ENCODE measurements at regions not wholly inside any gene's neighbourhood (a gene's known extent, or its start where the extent isn't known, plus 50 kb on each side); places are given as distances from the start of the nearest gene placed in this dataset.
"Not testable (repeated sequence)": the region's sequence is repeated elsewhere in the genome, so short reads cannot be mapped to it uniquely, and the experiment has no call there.

DNA sequence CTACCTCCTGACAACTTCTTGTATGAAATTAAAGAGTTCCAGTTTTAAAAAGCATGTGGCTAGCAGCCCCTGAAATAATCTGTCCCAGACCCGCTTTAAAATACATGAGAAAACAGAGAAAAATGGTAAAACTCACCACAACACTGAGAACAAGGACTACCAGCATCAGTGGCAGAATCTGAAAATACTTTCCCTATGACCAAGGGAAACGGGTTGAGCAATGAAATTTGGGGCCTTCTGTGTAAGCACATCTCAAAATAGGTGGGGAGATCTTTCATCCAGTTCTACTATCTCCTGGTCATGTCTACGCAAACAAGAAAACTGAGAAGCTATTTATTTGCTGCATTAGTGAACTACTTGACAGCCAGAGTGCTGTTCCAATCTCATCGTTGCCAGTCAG is 172.3 kb downstream of the LNPK start:
- no peak for DNase-seq (ENCODE audit: low read depth in 2 of 2)

DNA sequence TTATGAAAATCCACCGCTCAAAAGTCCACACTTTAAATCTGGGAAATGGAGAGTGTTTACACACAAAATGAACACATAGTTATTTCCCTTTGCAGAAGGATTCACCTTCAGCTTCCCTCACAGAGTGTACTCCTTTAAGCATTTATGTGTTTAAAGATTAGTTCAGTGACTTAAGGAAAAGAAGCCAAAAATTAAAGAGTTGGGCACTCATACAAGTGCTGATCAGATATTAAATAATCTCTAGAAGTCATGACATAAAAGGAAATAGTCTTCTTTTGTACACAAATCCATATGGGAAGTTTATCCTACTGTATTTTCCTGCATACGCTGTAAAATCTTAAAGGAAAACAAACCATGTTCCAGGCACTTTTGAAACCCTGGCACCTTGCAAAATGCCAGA is 174.2 kb downstream of the LNPK start:
- DNase-seq (ENCODE audit: low read depth in 2 of 2), result no peak

DNA sequence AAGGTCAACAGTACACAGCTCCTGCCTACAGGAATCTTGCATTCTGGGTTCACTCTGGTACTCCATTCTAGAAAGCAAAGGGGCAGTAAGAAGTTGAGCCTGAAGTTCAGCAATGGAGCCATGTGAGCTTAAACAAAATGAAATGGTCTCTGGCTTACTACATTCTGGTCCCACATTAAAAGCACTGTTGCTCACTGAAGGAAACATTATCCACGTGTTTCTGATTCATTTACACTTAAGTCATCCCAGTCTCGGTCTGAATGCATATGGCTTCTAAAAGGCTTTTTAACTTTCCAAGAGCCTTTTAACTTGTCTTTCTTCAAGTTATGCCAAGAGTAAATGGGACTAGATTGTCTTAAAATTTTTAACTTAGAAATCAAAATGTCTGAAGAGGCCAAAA is 177.8 kb downstream of the LNPK start:
- DNase-seq (ENCODE audit: low read depth in 2 of 2), result no peak

DNA sequence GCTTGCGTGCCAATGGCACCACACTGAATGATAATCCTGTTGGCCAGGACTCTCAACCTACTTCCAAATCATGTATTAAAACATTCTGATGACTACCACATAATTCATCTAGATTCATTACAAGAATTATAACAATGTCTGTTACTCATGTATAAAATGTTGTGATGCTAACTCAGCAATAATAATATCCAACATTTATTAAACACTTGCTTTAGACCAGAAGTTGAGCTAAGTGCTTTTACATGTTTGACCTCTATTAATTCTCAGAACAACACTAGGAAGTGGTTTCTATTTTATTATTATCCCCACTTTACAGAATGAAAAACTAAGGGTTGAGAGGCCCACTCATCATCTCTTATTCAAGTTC is 178.4 kb downstream of the LNPK start:
- DNase-seq (ENCODE audit: low read depth in 2 of 2), result no peak

DNA sequence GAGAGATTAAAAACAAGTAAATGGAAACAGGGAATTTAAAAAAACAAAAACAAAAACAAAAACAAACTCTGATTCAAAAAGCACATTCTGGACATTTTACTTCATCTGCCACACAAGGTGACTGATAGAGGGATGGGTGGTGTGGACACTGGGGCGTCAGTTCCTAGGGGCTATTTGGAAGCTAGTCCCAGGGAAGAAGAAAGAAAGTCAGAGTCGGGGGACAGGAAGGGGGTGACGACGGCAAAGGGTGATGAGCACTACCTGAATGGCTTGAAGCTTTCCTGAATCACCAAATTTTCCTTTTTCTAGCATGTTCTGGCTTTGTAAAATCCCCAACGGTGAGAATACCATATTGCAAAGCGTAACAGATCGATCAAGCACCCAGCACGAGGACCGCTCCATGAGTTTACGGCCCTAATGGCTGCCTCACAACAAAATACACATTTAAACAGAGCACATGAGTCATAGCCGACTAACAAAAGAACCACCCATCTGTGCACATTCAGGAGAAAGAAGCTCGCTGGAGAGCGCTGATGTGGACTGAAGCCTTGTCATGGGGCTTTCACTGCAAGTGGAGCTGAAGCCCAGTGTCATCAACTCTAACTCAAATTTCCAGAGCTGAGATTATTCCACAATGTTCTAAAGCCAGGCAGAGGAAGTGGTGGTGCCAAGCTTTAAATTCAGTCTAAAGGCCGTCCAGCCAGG is 178.9 kb downstream of the LNPK start:
- DNase-seq (ENCODE audit: low read depth in 2 of 2), result no peak

DNA sequence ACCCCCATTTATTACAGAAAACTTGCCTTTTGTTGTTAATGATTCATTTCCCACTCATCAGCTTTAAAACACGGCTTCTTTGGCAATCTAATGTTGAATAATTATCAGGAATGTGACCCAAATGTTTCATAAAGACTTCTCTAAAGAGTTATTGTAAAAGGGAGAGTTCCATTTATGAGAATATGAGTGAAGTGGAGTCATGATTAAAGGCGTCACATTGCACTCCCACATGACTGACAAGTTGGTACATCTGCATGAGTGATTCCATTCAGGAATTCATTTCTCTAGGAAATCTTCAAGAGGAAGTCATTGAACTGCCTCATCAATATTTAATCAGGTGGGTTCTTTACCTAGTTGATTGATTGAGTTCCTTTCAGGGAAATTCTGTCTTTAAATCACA is 184.8 kb downstream of the LNPK start:
- no peak for DNase-seq (ENCODE audit: low read depth in 2 of 2)

DNA sequence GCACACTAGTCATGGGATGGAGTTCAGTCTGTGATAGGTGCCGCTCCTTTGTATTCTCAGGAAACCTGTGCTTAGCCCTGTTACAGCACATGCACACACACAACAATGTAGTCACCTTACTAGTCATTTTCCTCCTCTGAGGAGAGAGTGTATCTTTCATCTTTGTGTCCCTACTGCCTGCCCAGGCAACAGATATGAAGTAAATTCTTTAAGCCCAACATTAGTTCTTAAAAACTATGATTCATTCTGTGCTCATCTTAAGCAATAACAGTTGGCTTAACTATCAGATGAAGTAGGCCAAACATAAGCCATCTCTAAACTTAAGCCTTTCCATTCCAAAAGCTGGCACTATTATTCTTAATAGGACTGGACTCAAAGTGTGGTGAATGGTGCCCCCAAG is 186.5 kb downstream of the LNPK start:
- no peak for DNase-seq (ENCODE audit: low read depth in 2 of 2)

DNA sequence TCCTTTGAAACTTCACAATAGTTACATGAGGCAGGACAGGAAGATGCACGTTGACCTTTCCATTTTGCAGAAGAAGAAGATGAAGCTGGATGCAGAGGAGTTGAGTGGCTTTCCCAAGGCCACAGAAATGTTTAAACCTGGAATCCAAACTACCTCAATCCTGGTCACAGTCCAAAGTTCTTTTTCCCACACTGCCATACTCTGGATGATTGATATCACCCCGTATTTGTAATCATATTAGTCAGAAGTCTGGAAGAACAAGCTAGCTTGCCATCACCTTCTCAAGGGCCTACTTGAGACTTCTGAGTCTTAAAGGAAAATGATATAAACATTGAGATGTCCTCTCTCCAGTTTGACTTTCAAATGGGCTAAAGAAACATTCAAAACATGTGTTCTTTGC is 190.1 kb downstream of the LNPK start:
- DNase-seq (ENCODE audit: low read depth in 2 of 2), result no peak

DNA sequence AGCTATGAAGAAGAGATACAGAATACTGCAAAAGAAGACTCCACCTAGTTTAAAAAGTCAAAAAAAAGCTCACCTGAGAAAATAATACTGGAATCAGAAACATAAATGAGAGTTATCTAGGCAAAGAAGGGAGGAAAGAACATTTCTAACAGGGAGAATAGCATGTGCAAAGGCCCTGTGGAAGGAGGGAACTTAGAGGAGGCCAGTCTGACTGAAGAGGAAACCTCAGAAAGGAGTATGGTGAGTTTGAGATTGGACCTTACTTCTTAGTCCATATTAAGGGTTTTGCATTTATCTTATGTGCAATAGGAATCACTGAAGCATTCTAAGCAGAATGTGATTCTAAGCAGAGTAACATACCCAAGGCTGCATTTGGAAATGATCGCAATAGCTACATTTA is 193.2 kb downstream of the LNPK start:
- no peak for DNase-seq (ENCODE audit: low read depth in 2 of 2)

DNA sequence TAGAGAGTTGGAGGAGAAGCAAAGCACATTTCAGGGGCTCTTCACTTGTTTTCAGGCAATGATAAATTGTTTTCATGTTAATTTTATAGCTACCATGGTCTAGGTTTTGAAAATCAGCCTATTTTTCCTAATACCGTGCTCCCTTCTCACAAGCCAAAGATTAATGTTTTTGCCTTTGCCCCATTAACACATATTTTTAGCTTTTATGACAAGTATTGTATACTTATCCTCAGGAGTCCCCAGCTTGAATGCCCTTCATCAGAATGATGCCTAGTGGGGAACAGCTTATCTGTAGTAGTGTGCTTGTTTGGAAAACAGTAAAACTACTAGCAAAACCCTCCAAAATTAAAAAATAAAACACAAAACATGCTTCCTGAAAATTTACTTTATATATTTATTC is 194.0 kb downstream of the LNPK start:
- no peak for DNase-seq (ENCODE audit: low read depth in 2 of 2)

DNA sequence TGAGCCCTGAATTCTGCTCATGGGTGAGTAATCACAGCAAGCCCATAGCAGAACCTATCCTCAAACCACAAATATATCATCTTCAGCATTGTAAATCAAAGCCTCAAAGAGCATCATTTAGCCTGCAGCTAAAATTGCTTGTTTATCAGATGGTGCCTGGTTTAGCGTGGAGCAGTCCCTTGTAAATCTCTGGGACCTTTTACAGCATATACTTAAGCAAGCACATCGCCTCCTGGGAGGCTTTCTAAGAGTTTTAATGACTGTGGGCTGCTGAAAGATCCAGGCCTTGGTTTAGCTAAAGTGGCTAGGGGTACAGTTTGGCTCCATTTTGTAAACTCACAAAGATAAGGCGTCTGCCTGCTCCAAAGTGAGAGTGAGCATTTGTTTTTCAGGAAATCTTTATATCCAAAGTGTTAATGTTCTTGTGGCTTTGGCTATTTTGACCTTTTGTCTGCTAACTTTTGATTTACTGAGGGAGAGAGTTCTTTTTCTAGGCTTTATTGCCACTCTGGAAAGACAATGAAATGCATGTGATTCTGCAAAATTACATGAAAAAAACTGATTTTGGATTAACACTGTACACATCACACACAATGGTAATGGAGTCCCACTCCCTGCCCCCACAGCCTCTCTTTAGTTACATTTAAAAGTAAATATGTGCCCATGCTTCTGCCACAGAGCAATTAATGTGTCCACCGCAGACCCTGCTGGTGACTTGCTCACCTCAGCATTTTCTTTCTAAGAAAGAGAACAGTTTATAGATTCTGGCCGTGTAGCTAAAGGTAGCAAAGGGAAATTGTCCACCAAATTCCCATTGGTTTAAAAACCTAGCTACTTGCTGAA is 194.8 kb downstream of the LNPK start:
- no peak for DNase-seq (ENCODE audit: low read depth in 2 of 2)

DNA sequence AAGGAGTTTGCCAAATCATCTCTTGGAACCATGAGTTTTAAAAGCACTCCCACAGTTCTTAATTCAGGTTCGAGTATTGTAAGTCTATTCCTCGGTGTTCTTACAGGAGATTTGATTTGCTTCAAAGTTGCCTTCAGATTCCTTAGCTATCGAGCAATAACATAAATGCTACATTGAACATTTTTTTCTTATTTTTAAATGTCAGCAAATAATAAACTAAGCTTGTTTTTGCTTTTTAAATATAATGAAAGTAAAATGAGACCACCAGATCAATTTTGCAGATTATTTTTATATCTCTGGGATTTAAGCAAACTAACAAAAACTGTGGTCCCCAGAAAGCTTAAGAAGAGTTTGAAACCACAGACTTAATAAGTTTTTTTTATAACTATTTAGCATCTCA is 195.5 kb downstream of the LNPK start:
- DNase-seq (ENCODE audit: low read depth in 2 of 2), result no peak

DNA sequence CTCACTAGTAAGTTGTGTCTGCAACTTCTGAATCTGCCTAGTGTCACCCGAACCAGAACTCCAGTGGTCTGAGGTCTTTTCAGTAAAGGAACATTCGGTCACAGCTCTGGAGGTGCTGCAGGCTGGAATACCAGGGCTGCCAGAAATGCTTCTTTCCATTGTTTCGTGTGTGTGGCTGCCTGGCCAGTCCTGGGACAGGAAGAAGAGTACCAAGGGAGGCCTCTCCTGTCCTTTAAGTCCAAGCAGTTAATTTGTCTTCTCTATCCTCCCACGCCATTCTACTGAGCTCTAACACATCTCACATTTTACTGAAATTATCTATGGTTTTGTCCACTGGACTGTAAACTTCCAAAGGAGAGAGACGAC is 196.0 kb downstream of the LNPK start:
- no peak for DNase-seq (ENCODE audit: low read depth in 2 of 2)

DNA sequence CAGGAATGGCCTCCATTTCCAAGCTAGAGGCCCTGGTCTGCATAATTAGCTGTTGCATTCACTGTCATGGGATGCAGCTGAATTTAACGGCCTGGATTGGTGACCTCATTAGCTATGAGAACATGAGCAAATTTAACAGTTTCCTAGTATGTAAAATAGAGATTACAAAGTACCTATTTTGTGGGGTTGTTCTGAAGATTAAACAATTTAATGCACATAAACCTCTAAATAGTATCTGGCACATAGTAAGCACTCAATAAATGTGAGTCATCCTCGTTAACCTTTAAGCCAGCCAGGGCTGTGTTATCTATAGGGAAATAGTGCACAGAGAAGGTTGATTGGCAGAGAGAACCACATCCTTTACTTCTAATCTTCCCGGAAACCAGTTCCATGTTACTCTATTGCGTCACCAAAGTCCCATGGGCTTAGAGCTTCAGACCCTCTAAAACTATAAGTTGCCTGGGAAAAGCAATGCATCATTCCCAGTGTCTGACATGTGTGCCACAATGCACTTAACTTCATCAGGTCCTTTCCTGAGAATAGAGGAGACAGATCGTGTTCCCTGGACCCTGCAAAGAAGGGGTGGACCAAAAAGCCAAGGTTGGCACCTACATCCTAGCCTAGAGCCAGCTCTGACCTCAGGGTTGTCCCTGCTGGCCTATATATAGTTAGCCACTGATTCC is 196.5 kb downstream of the LNPK start:
- no peak for DNase-seq (ENCODE audit: low read depth in 2 of 2)

DNA sequence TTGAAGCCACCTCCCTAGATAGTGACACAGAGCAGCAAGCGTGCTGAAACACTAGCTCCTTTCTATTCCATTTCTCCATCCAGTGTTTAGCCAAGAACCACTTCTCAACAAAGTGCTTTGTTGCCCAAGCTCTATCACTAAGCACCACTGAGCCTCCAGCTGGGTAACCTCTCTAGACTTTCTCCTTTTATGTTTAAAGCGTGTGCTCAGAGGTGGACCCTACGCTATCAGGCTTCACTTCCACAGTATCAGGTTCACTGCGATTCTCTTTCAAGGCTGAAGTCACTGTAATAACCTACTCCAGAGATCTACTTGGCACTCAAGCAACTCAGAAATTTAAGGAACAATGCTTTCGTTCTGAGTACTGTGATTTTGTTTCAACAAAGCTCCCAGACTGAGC is 197.9 kb downstream of the LNPK start:
- no peak for DNase-seq (ENCODE audit: low read depth in 2 of 2)

DNA sequence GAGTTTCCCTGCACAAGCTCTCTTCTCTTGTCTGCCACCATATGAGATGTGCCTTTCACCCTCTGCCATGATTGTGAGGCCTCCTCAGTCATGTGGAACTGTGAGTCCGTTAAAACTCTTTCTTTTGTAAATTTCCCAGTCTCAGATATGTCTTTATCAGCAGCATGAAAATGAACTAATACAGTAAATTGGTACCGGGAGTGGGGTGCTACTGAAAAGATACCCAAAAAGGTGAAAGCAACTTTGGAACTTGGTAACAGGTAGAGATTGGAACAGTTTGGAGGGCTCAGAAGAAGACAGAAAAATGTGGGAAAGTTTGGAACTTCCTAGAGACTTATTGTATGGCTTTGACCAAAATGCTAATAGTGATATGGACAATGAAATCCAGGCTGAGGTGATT is 205.6 kb downstream of the LNPK start:
- not testable (repeated sequence) for DNase-seq (ENCODE audit: low read depth in 2 of 2)

DNA sequence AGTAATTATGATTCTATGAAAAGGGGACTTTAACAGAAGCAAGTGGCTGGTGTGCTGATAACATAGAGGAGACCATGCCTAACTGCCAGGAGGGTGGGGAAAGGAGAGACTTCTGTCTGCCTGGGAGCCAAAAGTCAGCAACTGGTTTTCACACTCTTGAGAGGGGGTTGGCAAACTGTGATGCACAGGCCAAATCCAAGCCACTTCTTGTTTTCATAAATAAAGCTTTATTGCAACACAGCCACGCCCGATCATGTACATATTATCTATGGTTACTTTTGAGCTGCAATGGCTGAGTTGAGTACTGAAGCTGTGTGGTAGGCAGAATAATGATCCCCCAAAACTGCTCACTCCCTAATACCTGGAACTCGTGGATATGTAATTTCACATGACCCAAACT is 208.4 kb downstream of the LNPK start:
- DNase-seq (ENCODE audit: low read depth in 2 of 2), result no peak

DNA sequence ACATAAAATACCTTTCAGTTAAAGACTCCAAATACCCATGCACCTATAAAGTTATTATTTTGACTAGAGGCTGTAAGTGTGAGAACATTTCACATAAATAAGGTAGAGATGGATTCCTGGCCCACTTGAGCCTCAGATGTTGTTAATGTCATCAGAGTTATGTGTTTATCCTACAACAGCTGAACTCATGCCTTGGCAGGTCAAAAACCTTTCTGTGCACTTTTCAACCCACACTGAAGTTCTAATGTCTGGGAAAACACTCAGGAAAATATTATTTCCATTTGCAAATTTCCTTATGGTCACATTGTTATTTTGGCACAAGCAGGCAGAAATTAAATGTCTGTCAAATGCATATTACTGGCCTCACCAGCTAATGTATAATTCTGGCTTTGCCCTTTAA is 209.2 kb downstream of the LNPK start:
- DNase-seq (ENCODE audit: low read depth in 2 of 2), result no peak

DNA sequence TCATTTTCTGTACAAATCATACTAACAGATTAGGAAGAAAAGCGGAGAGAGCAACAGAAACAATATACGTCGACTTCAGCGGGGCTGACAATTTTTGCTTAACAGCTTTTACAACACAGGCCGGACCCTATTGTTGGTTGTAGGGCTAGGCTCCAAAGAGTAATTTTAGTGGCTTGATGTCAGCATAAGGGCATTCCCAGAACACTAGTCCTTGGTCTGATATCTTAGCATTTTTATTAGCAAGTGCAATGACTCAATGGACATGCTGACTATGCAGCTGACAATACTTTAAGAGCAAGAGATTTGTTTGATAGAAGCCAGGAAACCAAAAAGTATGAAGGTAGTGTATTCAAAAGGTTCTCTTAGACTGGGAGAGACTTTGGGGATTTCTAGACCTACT is 209.9 kb downstream of the LNPK start:
- no peak for DNase-seq (ENCODE audit: low read depth in 2 of 2)

DNA sequence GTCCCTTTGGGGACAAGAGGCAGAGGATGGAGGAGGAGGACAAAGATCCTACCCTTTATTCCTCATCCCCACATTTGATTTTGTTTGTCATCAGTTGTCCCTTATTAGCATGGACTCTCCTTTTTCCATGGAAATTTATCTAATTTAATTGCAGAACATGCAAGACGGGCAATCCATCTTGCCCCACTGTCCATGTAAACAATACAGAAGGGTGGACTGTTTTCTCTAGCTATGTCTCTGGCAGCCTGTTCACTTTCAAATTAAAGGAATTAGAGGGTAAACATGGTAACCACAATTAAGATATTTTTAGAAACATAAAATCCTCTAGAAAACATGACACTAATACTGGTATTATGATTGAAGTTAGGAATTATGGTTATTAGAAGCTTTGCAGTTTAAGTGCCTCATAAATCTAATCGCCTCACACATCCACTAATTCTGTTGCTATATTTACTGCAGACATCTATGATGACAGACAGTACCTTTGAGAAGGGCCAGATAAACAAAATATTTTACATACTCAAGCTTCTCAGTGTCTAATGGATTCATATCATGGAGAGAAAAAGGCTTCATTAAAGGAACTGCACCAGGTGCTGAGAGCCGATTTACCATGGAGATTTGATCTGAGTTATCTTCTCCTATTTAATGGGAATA is 215.5 kb downstream of the LNPK start:
- no peak for DNase-seq (ENCODE audit: low read depth in 2 of 2)

DNA sequence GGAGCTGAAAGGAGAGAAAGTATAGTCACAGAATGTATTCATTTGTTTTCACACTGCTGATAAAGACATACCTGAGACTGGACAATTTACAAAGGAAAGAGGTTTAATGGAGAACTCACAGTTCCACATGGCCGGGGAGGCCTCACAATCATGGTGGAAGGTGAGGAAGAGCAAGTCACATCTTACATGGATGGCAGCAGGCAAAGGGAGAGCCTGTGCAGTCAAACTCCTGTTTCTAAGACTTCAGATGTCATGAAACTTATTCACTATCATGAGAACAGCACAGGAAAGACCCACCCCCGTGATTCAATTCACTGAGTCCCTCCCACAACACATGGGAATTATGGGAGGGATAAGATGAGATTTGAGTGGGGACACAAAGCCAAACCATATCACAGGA is 224.7 kb downstream of the LNPK start:
- not testable (repeated sequence) for DNase-seq (ENCODE audit: low read depth in 2 of 2)

DNA sequence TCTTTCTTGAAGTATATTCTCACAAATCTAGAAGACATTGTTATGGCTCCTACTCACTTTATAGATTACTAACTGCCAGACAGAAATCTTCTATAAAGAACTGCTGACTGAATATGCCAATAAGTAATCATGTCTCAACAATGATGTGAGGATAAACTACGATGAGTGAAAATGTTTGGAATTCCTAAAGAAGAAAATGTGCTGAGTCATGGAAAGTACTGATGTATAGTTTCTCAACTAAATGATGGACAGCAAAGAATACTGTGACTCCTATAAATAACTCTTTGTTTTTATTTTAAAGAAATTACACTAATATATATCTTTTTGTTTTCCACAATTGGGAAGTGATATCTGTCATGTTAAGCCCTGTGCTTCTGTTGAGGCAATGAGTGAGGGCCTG is 232.9 kb downstream of the LNPK start:
- no peak for DNase-seq (ENCODE audit: low read depth in 2 of 2)

DNA sequence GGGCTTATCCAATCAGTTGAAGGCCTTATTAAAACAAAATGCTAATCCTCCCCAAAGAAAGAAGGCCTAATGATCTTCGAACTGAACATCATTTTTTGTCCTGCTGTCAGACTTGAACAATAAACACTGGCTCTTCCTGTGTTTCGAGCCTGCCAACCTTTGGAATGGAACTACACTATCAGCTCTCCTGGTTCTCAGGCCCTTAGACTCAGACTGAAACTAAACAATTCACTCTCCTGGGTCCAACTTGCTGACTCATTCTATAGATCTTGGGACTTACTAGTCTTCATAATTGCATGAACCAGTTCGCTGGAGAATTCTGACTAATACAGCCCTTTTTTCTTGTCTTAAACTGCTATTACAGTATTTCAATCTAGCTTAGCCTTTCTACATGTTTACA is 235.2 kb downstream of the LNPK start:
- no peak for DNase-seq (ENCODE audit: low read depth in 2 of 2)

Data from fibroblast of skin of left biceps (primary cell).